SK-N-SH (cell line): ENCODE measurements at regions not wholly inside any gene's neighbourhood (a gene's known extent, or its start where the extent isn't known, plus 50 kb on each side); places are given as distances from the start of the nearest gene placed in this dataset.

Source experiments
- CTCF ChIA-PET: fragments of 300-600, 350-600 bp; formaldehyde crosslinking; extraction: SDS; loops from one replicate; lab custom pipeline; 2021; lab: Yijun Ruan, JAX
- POLR2A ChIA-PET: fragments of 350-600 bp; sonication (Branson Sonifier 250); formaldehyde crosslinking; extraction: SDS; loops from one replicate; lab custom pipeline; 2020; ENCODE audit warnings: antibody characterized with exemption, inconsistent platforms; lab: Yijun Ruan, JAX
- DNase-seq: peaks from one replicate; pipeline ENCODE4 v3.0.0; 2012
- H2AFZ ChIP-seq: fragments of 200-600 bp; sonication (generic); 2 replicates; pipeline ENCODE4 v1.8.1; 2016; ENCODE audit warnings: antibody characterized with exemption, mild to moderate bottlenecking, low read depth
- H3F3A ChIP-seq: fragments of 200-600 bp; sonication (generic); replicated peaks from 2 replicates; pipeline ENCODE3; 2016; ENCODE audit warnings: antibody characterized with exemption, mild to moderate bottlenecking; ENCODE audit not compliant: insufficient read depth
- H3K27ac ChIP-seq, 2 experiments: fragments of 200-500 bp in 1 of 2; fragments of 200-600 bp in 1 of 2; sonication (Bioruptor generic) in 1 of 2; sonication (generic), shearing (Covaris generic) in 1 of 2; 2 replicates each; pipeline versions ENCODE4 v1.5.1 to v1.6.1; 2014 to 2016; ENCODE audit warnings: low read depth in 2 of 2, inconsistent platforms in 1 of 2, low read length in 1 of 2, mild to moderate bottlenecking in 1 of 2, mixed read lengths in 1 of 2
- H3K27me3 ChIP-seq: fragments of 200-600 bp; sonication (generic), shearing (Covaris generic); 2 replicates; pipeline ENCODE4 v1.6.1; 2016; ENCODE audit warnings: mixed run types; ENCODE audit not compliant: insufficient read depth
- H3K36me3 ChIP-seq, 2 experiments: fragments of 200-500 bp in 1 of 2; fragments of 200-600 bp in 1 of 2; sonication (Bioruptor generic) in 1 of 2; sonication (generic) in 1 of 2; replicated peaks in 1 of 2; 2 replicates each; pipeline versions ENCODE3 to v1.5.1; 2014 to 2016; ENCODE audit warnings: low read length in 1 of 2, mild to moderate bottlenecking in 1 of 2; ENCODE audit not compliant: insufficient read depth in 2 of 2, control insufficient read depth in 1 of 2
- H3K4me1 ChIP-seq, 2 experiments: fragments of 200-500 bp in 1 of 2; fragments of 200-600 bp in 1 of 2; sonication (Bioruptor generic) in 1 of 2; sonication (generic), shearing (Covaris generic) in 1 of 2; 2 replicates each; pipeline versions ENCODE4 v1.5.1 to v1.6.1; 2014 to 2016; ENCODE audit warnings: low read depth in 1 of 2, low read length in 1 of 2, mixed run types in 1 of 2; ENCODE audit not compliant: insufficient read depth in 2 of 2, control insufficient read depth in 1 of 2
- H3K4me2 ChIP-seq: fragments of 200-600 bp; sonication (generic), shearing (Covaris generic); 2 replicates; pipeline ENCODE4 v1.6.1; 2017; ENCODE audit warnings: mixed run types
- H3K4me3 ChIP-seq, 2 experiments: fragments of 200-500 bp in 1 of 2; fragments of 200-600 bp in 1 of 2; sonication (Bioruptor generic) in 1 of 2; sonication (generic), shearing (Covaris generic) in 1 of 2; 2 replicates each; pipeline versions ENCODE4 v1.5.1 to v1.8.1; 2014 to 2016; ENCODE audit warnings: low read depth in 2 of 2, inconsistent platforms in 1 of 2, low read length in 1 of 2, mild to moderate bottlenecking in 1 of 2, mixed read lengths in 1 of 2, moderate library complexity in 1 of 2
- H3K79me2 ChIP-seq: fragments of 200-600 bp; sonication (generic); 2 replicates; pipeline ENCODE4 v1.8.1; 2017; ENCODE audit warnings: mild to moderate bottlenecking; ENCODE audit not compliant: insufficient read depth
- H3K9ac ChIP-seq: fragments of 200-600 bp; sonication (generic); 2 replicates; pipeline ENCODE4 v1.6.1; 2017; ENCODE audit warnings: mixed run types
- H3K9me2 ChIP-seq: fragments of 200-600 bp; sonication (generic); 2 replicates; pipeline ENCODE4 v1.6.1; 2017; ENCODE audit warnings: mixed run types
- H3K9me3 ChIP-seq: fragments of 200-600 bp; sonication (generic); 2 replicates; pipeline ENCODE4 v1.6.1; 2017; ENCODE audit warnings: mixed run types, mild to moderate bottlenecking, moderate library complexity
- H4K20me1 ChIP-seq: fragments of 200-600 bp; sonication (generic); 2 replicates; pipeline ENCODE4 v1.6.1; 2017; ENCODE audit warnings: mild to moderate bottlenecking, mixed run types; ENCODE audit not compliant: insufficient read depth
- ELF1 ChIP-seq: IDR thresholded peaks from 2 replicates; pipeline ENCODE4 v1.4.0; 2012
- FOSL2 ChIP-seq: IDR thresholded peaks from 2 replicates; pipeline ENCODE4 v1.4.0; 2012; ENCODE audit warnings: low read depth, mild to moderate bottlenecking, moderate library complexity, borderline replicate concordance
- FOXM1 ChIP-seq: IDR thresholded peaks from 2 replicates; pipeline ENCODE4 v1.4.0; 2012; ENCODE audit warnings: low read depth, mild to moderate bottlenecking
- GATA2 ChIP-seq: sonication (generic); formaldehyde crosslinking; IDR thresholded peaks from 2 replicates; pipeline ENCODE4 v1.5.0; 2020; ENCODE audit warnings: mild to moderate bottlenecking, missing genetic modification reagents
- JUND ChIP-seq: IDR thresholded peaks from 2 replicates; pipeline ENCODE4 v1.4.0; 2012
- MEF2A ChIP-seq: IDR thresholded peaks from 2 replicates; pipeline ENCODE4 v1.4.0; 2012; ENCODE audit warnings: low read depth, borderline replicate concordance
- NFIC ChIP-seq: IDR thresholded peaks from 2 replicates; pipeline ENCODE4 v1.4.0; 2012; ENCODE audit warnings: borderline replicate concordance
- NRF1 ChIP-seq: IDR thresholded peaks from 2 replicates; pipeline ENCODE4 v1.6.1; 2012; ENCODE audit warnings: low read depth, mild to moderate bottlenecking, low read length
- POLR2AphosphoS5 ChIP-seq: IDR thresholded peaks from 2 replicates; pipeline ENCODE4 v1.6.1; 2012; ENCODE audit warnings: low read depth, low read length
- RCOR1 ChIP-seq: fragments of 150-350 bp; IDR thresholded peaks from 2 replicates; pipeline ENCODE4 v1.6.1; 2017; ENCODE audit warnings: antibody characterized with exemption, low read length
- SIN3A ChIP-seq: IDR thresholded peaks from 2 replicates; pipeline ENCODE4 v1.6.1; 2012; ENCODE audit warnings: low read depth, mild to moderate bottlenecking, low read length, moderate library complexity, borderline replicate concordance
- TAF1 ChIP-seq: IDR thresholded peaks from 2 replicates; pipeline ENCODE4 v1.6.1; 2012; ENCODE audit warnings: low read depth, mild to moderate bottlenecking, low read length, moderate library complexity, borderline replicate concordance
- TEAD4 ChIP-seq: IDR thresholded peaks from 2 replicates; pipeline ENCODE4 v1.4.0; 2012; ENCODE audit warnings: mild to moderate bottlenecking, borderline replicate concordance; ENCODE audit not compliant: insufficient read depth
- YY1 ChIP-seq: IDR thresholded peaks from 2 replicates; pipeline ENCODE4 v1.4.0; 2012; ENCODE audit warnings: low read depth, mild to moderate bottlenecking
- WGBS: methylation state at CpG from one replicate; pipeline ENCODE4 v1.1.6; 2017; ENCODE audit warnings: low lambda C conversion rate; 5-methylcytosine and 5-hydroxymethylcytosine counted together
- TF ChIP-seq, protein P1 (sequence below): IDR thresholded peaks from 2 replicates; pipeline ENCODE4; 2012
- TF ChIP-seq, protein P2 (sequence below): IDR thresholded peaks from 2 replicates; pipeline ENCODE4 v1.4.0; 2012; ENCODE audit warnings: low read depth, borderline replicate concordance
- TF ChIP-seq, protein P3 (sequence below): IDR thresholded peaks from 2 replicates; pipeline ENCODE4 v1.4.0; 2012; ENCODE audit warnings: low read depth, borderline replicate concordance
- TF ChIP-seq, protein P4 (sequence below): fragments of 150-350 bp; IDR thresholded peaks from 2 replicates; pipeline ENCODE4 v1.6.1; 2016; ENCODE audit warnings: mild to moderate bottlenecking, low read depth, low read length
- TF ChIP-seq, protein P5 (sequence below): fragments of 150-350 bp; IDR thresholded peaks from 2 replicates; pipeline ENCODE4 v1.6.1; 2017; ENCODE audit warnings: antibody characterized with exemption, low read length, low read depth, borderline replicate concordance

DNA sequence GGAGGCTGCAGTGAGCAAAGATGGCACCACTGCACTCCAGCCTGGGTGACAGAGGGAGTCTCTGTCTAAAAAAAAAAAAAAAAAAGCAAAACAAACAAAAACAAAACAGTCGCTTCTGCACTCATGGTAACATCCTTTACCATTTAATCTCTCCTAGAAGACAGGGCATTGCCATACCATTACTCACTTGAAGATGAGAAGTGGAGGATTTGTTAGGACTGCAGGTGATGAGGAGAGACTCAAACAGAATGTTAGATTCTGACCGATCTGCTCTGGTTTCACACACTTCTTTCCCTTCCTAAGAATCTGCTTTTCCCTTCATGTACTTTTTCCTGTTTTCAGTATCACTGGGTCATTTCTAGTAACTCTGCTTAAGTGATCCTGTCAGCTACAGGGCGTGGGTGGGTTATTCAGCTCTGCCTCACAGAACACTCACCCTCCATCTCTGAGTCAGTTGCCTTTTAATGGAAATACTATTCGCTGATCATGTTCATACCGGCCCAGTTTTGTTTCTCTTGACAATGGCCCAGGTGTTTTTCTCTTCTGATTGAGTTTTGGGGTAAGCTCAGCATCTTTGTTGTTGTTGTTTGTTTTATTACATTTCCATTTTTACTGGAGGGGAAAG lies 148.0 kb upstream of the ERG start (continued):
- TF ChIP-seq, protein P1, sequence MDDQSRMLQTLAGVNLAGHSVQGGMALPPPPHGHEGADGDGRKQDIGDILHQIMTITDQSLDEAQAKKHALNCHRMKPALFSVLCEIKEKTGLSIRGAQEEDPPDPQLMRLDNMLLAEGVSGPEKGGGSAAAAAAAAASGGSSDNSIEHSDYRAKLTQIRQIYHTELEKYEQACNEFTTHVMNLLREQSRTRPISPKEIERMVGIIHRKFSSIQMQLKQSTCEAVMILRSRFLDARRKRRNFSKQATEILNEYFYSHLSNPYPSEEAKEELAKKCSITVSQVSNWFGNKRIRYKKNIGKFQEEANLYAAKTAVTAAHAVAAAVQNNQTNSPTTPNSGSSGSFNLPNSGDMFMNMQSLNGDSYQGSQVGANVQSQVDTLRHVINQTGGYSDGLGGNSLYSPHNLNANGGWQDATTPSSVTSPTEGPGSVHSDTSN: peak; percentile 79
- TF ChIP-seq TEAD4: no peak
- TF ChIP-seq, all 33 proteins: peak for 6

DNA sequence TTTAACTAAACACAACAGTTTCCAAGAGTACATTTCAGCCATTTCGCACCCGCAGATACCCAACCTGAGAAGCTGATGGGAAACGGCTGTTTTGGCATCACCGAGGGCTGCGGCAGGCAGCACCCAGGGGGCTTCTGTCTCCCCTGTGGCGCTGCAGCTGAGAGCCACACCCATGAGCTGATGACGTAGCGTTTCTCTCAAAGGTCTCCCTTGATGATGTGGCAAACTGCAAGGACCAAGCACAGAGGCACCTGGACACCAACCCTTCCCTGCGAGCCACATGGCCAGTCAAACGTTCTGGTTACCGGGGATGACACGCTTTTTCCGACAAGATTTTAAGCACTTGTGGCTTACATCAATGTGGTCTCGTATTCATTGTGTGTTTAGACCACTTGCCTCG lies 150.8 kb upstream of the ERG start:
- WGBS: 81% methylated on average over 15 of the region's 15 CpGs
- POLR2A ChIA-PET: no interaction called here
- Histone ChIP-seq H3K9me3 (no peaks in the 10 kb centered on the region), H3K4me3 (no peak overlapping the region), H3K36me3 (no peaks in the 10 kb centered on the region), H3K27me3 (peaks cover 38% of the 10 kb centered on the region), H3K9me2 (no peaks in the 10 kb centered on the region), H3K79me2 (no peaks in the 10 kb centered on the region), H2AFZ (no peak overlapping the region), H3K9ac (no peak overlapping the region), H3K4me2 (no peak overlapping the region), H3K27ac (no peak overlapping the region), H3K4me1 (peaks cover 0 to 7% of the 10 kb centered on the region in 2 experiments; a peak in 2 of 4 replicates), H3F3A (peaks cover 16% of the 10 kb centered on the region), H4K20me1 (no peaks in the 10 kb centered on the region)
- TF ChIP-seq ELF1: no peak
- TF ChIP-seq, protein P2, sequence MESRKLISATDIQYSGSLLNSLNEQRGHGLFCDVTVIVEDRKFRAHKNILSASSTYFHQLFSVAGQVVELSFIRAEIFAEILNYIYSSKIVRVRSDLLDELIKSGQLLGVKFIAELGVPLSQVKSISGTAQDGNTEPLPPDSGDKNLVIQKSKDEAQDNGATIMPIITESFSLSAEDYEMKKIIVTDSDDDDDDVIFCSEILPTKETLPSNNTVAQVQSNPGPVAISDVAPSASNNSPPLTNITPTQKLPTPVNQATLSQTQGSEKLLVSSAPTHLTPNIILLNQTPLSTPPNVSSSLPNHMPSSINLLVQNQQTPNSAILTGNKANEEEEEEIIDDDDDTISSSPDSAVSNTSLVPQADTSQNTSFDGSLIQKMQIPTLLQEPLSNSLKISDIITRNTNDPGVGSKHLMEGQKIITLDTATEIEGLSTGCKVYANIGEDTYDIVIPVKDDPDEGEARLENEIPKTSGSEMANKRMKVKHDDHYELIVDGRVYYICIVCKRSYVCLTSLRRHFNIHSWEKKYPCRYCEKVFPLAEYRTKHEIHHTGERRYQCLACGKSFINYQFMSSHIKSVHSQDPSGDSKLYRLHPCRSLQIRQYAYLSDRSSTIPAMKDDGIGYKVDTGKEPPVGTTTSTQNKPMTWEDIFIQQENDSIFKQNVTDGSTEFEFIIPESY: no peak
- TF ChIP-seq JUND: no peak
- TF ChIP-seq, protein P1: no peak
- TF ChIP-seq NRF1: no peak
- TF ChIP-seq NFIC: no peak
- no peak for TF ChIP-seq YY1
- TF ChIP-seq FOSL2: no peak
- no peak for TF ChIP-seq TEAD4
- TF ChIP-seq GATA2 (CRISPR knock-in tag): no peak
- no peak for TF ChIP-seq RCOR1
- TF ChIP-seq SIN3A: no peak
- TF ChIP-seq, protein P3, sequence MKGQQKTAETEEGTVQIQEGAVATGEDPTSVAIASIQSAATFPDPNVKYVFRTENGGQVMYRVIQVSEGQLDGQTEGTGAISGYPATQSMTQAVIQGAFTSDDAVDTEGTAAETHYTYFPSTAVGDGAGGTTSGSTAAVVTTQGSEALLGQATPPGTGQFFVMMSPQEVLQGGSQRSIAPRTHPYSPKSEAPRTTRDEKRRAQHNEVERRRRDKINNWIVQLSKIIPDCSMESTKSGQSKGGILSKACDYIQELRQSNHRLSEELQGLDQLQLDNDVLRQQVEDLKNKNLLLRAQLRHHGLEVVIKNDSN: no peak
- TF ChIP-seq, protein P4, sequence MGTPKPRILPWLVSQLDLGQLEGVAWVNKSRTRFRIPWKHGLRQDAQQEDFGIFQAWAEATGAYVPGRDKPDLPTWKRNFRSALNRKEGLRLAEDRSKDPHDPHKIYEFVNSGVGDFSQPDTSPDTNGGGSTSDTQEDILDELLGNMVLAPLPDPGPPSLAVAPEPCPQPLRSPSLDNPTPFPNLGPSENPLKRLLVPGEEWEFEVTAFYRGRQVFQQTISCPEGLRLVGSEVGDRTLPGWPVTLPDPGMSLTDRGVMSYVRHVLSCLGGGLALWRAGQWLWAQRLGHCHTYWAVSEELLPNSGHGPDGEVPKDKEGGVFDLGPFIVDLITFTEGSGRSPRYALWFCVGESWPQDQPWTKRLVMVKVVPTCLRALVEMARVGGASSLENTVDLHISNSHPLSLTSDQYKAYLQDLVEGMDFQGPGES: no peak
- no peak for TF ChIP-seq FOXM1
- TF ChIP-seq, protein P5, sequence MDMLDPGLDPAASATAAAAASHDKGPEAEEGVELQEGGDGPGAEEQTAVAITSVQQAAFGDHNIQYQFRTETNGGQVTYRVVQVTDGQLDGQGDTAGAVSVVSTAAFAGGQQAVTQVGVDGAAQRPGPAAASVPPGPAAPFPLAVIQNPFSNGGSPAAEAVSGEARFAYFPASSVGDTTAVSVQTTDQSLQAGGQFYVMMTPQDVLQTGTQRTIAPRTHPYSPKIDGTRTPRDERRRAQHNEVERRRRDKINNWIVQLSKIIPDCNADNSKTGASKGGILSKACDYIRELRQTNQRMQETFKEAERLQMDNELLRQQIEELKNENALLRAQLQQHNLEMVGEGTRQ: no peak
- no peak for TF ChIP-seq POLR2AphosphoS5
- TF ChIP-seq MEF2A: no peak
- TF ChIP-seq TAF1: no peak
- DNase-seq: no peak
- CTCF ChIA-PET: no interaction called here
